Tibial nerve (tissue), 3 donors: ENCODE measurements at regions not wholly inside any gene's neighbourhood (a gene's known extent, or its start where the extent isn't known, plus 50 kb on each side); places are given as distances from the start of the nearest gene placed in this dataset.

Experiments used
- POLR2A ChIP-seq, 2 donors: fragments of 450-650 bp; IDR thresholded peaks; one replicate each; pipeline ENCODE4 v1.6.1; 2017; ENCODE audit warnings: antibody characterized with exemption in 2 of 2, mild to moderate bottlenecking in 2 of 2, moderate library complexity in 2 of 2
- TF ChIP-seq, protein P1 (sequence below), 5 experiments: fragments of 200-600 bp in 3 of 5; fragments of 450-650 bp in 2 of 5; sonication (generic) in 3 of 5; IDR thresholded peaks; one replicate each; pipeline ENCODE4 v1.5.1; 2016 to 2019; ENCODE audit warnings: antibody characterized with exemption in 5 of 5, mild to moderate bottlenecking in 3 of 5, moderate library complexity in 2 of 5

DNA sequence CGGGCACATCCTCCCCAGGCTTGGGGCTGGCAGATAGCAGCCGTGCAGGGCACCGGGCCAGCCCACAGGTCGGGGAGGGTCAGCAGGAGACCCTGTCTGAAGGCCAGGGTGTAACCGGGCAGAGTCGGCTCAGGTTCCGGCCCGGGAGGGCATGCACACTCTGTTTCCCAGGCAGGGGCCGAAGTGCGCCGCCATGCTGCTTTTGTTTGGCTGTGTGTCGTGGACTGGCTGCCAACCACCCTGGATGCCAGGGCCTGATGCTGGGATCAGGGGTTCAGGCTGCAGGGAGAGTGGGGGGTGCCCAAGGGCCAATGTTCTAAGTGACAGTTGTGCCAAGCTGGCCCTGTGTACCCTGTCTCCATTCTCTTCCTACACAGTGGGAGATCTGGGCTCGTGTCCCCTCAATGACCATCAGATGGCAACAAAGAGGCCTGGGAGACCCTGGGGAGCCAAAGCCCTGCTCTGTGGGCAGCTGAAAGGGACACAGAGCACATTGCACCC, 120.9 kb upstream of the B3GAT1 start:
- TF ChIP-seq, protein P1, sequence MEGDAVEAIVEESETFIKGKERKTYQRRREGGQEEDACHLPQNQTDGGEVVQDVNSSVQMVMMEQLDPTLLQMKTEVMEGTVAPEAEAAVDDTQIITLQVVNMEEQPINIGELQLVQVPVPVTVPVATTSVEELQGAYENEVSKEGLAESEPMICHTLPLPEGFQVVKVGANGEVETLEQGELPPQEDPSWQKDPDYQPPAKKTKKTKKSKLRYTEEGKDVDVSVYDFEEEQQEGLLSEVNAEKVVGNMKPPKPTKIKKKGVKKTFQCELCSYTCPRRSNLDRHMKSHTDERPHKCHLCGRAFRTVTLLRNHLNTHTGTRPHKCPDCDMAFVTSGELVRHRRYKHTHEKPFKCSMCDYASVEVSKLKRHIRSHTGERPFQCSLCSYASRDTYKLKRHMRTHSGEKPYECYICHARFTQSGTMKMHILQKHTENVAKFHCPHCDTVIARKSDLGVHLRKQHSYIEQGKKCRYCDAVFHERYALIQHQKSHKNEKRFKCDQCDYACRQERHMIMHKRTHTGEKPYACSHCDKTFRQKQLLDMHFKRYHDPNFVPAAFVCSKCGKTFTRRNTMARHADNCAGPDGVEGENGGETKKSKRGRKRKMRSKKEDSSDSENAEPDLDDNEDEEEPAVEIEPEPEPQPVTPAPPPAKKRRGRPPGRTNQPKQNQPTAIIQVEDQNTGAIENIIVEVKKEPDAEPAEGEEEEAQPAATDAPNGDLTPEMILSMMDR (IDR thresholded peaks at IDR 0.05) = no peak
- no peak for TF ChIP-seq POLR2A (IDR thresholded peaks at IDR 0.05)
